OCI-LY3 (cell line): ENCODE measurements at regions not wholly inside any gene's neighbourhood (a gene's known extent, or its start where the extent isn't known, plus 50 kb on each side); places are given as distances from the start of the nearest gene placed in this dataset.

Experiments used
- H2AFZ ChIP-seq: fragments of 200-600, 300-600 bp; shearing (Covaris generic); 2 replicates; pipeline ENCODE4 v1.6.0; 2014; ENCODE audit warnings: antibody characterized with exemption, low read depth, low read length
- H3K27ac ChIP-seq: fragments of 200-600, 300-600 bp; sonication (generic); 2 replicates; pipeline ENCODE4 v1.5.1; 2014; ENCODE audit warnings: mild to moderate bottlenecking, low read length, moderate library complexity, mixed read lengths
- H3K27me3 ChIP-seq: fragments of 200-600, 300-600 bp; sonication (generic); 2 replicates; pipeline ENCODE4 v1.6.1; 2014; ENCODE audit warnings: low read depth, low read length, mixed read lengths
- H3K36me3 ChIP-seq: fragments of 200-600, 300-600 bp; sonication (generic); replicated peaks from 2 replicates; pipeline ENCODE3; 2014; ENCODE audit warnings: low read depth, low read length, mixed read lengths
- H3K4me1 ChIP-seq: fragments of 300-600, 200-600 bp; sonication (generic); 2 replicates; pipeline ENCODE4 v1.6.1; 2014; ENCODE audit warnings: low read length, mixed read lengths
- H3K4me2 ChIP-seq: fragments of 200-600, 300-600 bp; sonication (generic); 2 replicates; pipeline ENCODE4 v1.6.1; 2014; ENCODE audit warnings: low read length, mixed read lengths
- H3K4me3 ChIP-seq: fragments of 300-600, 200-600 bp; sonication (generic); 2 replicates; pipeline ENCODE4 v1.5.1; 2014; ENCODE audit warnings: antibody characterized with exemption, mild to moderate bottlenecking, low read length, moderate library complexity
- H3K79me2 ChIP-seq: fragments of 300-600, 200-600 bp; shearing (Covaris generic); 2 replicates; pipeline ENCODE4 v1.6.1; 2014; ENCODE audit warnings: mild to moderate bottlenecking, low read length, mixed read lengths
- H3K9ac ChIP-seq: fragments of 300-600, 200-600 bp; shearing (Covaris generic); 2 replicates; pipeline ENCODE4 v1.6.0; 2014; ENCODE audit warnings: mild to moderate bottlenecking, low read length, moderate library complexity
- H3K9me3 ChIP-seq: fragments of 200-600, 300-600 bp; shearing (Covaris generic); 2 replicates; pipeline ENCODE4 v1.6.1; 2014; ENCODE audit warnings: low read length, mixed read lengths; ENCODE audit not compliant: insufficient read depth
- H4K20me1 ChIP-seq: fragments of 200-600, 300-600 bp; sonication (generic); 2 replicates; pipeline ENCODE4 v1.6.1; 2016; ENCODE audit warnings: low read length, mixed read lengths; ENCODE audit not compliant: insufficient read depth
- EZH2phosphoT487 ChIP-seq: fragments of 200-600 bp; shearing (Covaris generic); IDR thresholded peaks from 2 replicates; pipeline ENCODE4 v1.6.1; 2018; ENCODE audit warnings: antibody characterized with exemption, mixed run types, low read depth
- TF ChIP-seq, protein P1 (sequence below): fragments of 200-600, 300-600 bp; sonication (generic); IDR thresholded peaks from 2 replicates; pipeline ENCODE4 v1.5.1; 2014; ENCODE audit warnings: antibody characterized with exemption, low read length, low read depth

DNA sequence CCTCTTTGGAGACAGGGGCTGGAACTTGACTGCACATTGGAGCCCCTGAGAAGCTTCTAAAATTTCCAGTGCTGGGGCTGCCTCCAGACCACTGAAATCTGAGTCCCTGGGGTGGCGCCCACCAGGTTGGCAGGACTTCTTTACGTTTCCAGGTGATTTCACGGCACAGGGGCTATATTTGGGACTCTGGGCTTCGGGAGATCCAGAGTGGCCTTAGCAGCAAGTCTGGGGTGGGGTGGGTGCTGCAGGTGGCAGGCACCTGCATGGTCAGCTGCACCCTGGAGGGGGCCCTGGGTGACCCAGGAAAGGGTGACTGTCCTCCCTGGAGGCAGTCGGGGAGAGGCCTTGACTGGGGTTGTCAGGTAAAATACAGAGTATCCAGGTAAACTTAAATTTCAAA, 135.5 kb upstream of the PHACTR3 start:
- H3K27ac ChIP-seq = no peak overlapping the region
- peaks cover 13% of the 10 kb centered on the region for H3K27me3 ChIP-seq
- no peaks in the 10 kb centered on the region for H3K79me2 ChIP-seq
- H3K4me3 ChIP-seq = no peak overlapping the region
- no peaks in the 10 kb centered on the region for H4K20me1 ChIP-seq
- no peaks in the 10 kb centered on the region for H3K4me1 ChIP-seq
- no peak overlapping the region for H2AFZ ChIP-seq
- no peak for TF ChIP-seq EZH2phosphoT487
- TF ChIP-seq, protein P1, sequence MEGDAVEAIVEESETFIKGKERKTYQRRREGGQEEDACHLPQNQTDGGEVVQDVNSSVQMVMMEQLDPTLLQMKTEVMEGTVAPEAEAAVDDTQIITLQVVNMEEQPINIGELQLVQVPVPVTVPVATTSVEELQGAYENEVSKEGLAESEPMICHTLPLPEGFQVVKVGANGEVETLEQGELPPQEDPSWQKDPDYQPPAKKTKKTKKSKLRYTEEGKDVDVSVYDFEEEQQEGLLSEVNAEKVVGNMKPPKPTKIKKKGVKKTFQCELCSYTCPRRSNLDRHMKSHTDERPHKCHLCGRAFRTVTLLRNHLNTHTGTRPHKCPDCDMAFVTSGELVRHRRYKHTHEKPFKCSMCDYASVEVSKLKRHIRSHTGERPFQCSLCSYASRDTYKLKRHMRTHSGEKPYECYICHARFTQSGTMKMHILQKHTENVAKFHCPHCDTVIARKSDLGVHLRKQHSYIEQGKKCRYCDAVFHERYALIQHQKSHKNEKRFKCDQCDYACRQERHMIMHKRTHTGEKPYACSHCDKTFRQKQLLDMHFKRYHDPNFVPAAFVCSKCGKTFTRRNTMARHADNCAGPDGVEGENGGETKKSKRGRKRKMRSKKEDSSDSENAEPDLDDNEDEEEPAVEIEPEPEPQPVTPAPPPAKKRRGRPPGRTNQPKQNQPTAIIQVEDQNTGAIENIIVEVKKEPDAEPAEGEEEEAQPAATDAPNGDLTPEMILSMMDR = no peak
- no peak overlapping the region for H3K9ac ChIP-seq
- no peak overlapping the region for H3K4me2 ChIP-seq
- H3K36me3 ChIP-seq = no peaks in the 10 kb centered on the region
- H3K9me3 ChIP-seq = no peaks in the 10 kb centered on the region

DNA sequence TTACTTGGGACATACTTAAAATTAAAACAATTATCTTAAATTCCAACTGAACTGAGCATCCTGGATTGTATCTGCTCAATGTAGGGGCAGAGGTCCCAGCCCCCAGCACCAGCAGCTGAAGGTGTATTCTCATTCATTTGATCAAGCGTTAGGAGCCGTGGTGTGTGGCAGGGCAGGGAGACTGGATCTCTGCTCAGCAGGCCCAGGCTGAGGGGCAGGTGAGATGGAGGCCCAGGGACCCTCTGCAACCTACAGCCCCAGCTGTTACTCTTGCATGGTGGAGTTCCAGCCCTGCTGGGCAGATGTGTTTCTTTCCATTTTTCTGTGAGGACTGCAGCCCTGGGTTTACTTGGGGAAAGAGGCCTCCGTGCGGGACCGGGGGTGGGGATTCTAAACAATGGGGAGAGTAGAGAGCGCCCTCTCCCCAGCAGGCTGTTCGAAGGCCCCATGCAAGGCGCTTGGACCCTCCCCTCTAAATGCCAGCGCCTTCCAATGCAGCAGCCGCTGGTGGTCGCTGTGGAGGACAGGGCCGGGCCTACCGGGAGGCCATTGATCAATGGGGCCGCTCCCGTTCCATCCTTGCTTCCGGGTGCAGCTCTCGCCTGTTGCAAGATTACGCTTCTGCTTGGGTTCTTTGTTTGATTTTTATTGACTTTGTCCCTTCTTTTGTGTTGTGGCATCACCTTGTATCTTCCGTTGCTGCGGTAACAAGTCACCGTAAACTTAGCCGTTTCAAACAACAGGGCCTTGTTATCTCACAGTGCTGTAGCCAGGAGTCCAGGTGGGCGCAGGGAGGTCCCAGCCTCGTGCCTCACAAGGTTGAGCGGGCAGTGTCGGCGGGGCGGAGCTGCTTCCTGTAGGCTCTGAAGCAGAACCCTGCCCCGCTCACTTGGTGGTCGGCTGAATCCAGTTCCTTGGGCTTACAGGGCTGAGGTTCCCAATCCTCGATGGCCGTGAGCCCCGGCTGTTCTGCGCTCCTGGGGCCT, 134.8 kb upstream of the PHACTR3 start:
- Histone ChIP-seq H3K36me3 (no peaks in the 10 kb centered on the region), H3K27ac (no peak overlapping the region), H3K9ac (no peak overlapping the region), H3K4me3 (no peak overlapping the region), H3K4me2 (no peak overlapping the region), H4K20me1 (no peaks in the 10 kb centered on the region), H3K4me1 (no peaks in the 10 kb centered on the region), H2AFZ (no peak overlapping the region), H3K79me2 (no peaks in the 10 kb centered on the region), H3K9me3 (no peaks in the 10 kb centered on the region), H3K27me3 (peaks cover 13% of the 10 kb centered on the region)
- TF ChIP-seq, protein P1 = no peak
- no peak for TF ChIP-seq EZH2phosphoT487

DNA sequence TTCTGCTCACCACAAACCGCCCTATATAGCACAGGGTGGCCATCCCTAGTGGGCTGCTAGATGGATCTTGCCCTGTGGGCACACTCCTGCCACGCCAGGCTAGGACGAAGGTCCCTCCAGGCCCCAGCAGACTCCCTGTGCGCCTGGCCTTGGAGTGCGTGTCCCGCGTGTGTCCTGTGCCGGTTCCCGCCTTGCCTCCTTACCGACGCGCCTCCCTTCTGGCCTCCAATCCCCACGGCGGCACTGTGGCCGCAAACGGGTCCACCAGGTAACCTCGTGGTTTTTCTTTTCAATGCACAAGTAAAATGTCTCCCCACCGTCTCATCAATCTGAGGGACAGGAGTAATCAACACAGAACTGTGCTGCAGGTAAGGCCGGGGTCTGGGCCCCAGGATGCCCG, 133.8 kb upstream of the PHACTR3 start:
- Histone ChIP-seq H3K79me2 (no peaks in the 10 kb centered on the region), H2AFZ (no peak overlapping the region), H3K4me3 (no peak overlapping the region), H3K9ac (no peak overlapping the region), H3K4me2 (no peak overlapping the region), H3K27me3 (peaks cover 15% of the 10 kb centered on the region), H3K4me1 (no peaks in the 10 kb centered on the region), H3K9me3 (no peaks in the 10 kb centered on the region), H3K27ac (no peak overlapping the region), H3K36me3 (no peaks in the 10 kb centered on the region), H4K20me1 (no peaks in the 10 kb centered on the region)
- TF ChIP-seq, protein P1 = no peak
- TF ChIP-seq EZH2phosphoT487 = no peak

DNA sequence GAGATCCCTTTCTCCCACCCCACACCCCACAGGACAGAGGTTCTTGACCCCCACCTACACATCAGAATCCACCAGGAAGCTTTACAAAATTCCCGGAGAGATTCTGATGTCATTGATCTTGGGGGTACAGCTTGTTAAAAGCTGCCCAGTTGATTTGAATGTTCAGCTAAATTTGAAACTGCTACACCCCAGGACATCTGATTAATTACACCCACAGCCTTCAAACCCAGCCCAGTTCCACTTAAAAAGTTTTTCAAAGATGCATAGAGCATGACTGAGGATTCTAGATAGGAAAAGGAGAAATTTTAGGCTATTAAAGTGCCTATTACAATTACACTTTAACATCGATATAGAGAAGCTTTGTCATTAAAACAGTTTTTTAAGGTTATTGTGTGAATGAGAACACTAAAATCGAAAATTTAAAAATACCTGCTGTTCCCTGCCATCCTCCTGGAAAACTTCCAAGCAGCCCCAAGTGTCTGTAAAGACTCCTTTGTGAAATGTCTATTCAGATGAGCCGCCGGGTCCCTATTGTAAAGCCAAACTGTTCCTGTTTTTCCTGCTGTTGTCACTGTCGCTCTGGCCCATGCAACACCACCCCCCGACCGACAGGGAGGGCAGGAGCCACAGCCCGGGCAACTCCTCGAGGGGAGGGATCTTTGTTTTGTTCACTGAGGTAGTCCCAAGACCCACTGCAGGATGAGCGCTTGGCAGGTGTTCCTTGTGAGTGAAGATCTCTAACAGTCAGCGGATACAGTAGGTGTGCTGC, 132.5 kb upstream of the PHACTR3 start:
- Histone ChIP-seq H3K27ac (no peak overlapping the region), H3K27me3 (peaks cover 16% of the 10 kb centered on the region), H2AFZ (no peak overlapping the region), H3K4me3 (no peak overlapping the region), H3K79me2 (no peaks in the 10 kb centered on the region), H3K36me3 (no peaks in the 10 kb centered on the region), H3K4me2 (no peak overlapping the region), H3K9me3 (no peaks in the 10 kb centered on the region), H3K4me1 (no peaks in the 10 kb centered on the region), H4K20me1 (no peaks in the 10 kb centered on the region), H3K9ac (no peak overlapping the region)
- TF ChIP-seq, protein P1 = no peak
- TF ChIP-seq EZH2phosphoT487 = no peak
